Glutamatergic neuron (in vitro differentiated cells): ENCODE measurements at regions not wholly inside any gene's neighbourhood (a gene's known extent, or its start where the extent isn't known, plus 50 kb on each side); places are given as distances from the start of the nearest gene placed in this dataset.

Source experiments
- DNase-seq: peaks from one replicate; pipeline ENCODE4 v3.0.0; 2022
- H3K27ac Mint-ChIP-seq: one replicate; pipeline ENCODE4 v1.8.0; 2020; ENCODE audit warnings: mild to moderate bottlenecking, mixed read lengths, inconsistent platforms; ENCODE audit not compliant: unreplicated experiment
- H3K27me3 Mint-ChIP-seq: one replicate; pipeline ENCODE4 v1.8.0; 2020; ENCODE audit warnings: mild to moderate bottlenecking, moderate library complexity, mixed read lengths, inconsistent platforms; ENCODE audit not compliant: unreplicated experiment
- H3K36me3 Mint-ChIP-seq: one replicate; pipeline ENCODE4 v1.8.0; 2020; ENCODE audit warnings: mild to moderate bottlenecking, mixed read lengths, inconsistent platforms; ENCODE audit not compliant: unreplicated experiment
- H3K4me1 Mint-ChIP-seq: one replicate; pipeline ENCODE4 v1.8.0; 2020; ENCODE audit warnings: mild to moderate bottlenecking, low read depth, mixed read lengths, inconsistent platforms; ENCODE audit not compliant: unreplicated experiment
- H3K4me3 Mint-ChIP-seq: one replicate; pipeline ENCODE4 v1.8.0; 2020; ENCODE audit warnings: mild to moderate bottlenecking, mixed read lengths, inconsistent platforms; ENCODE audit not compliant: unreplicated experiment
- H3K9me3 Mint-ChIP-seq: one replicate; pipeline ENCODE4 v1.8.0; 2020; ENCODE audit warnings: mild to moderate bottlenecking, moderate library complexity, mixed read lengths, inconsistent platforms; ENCODE audit not compliant: unreplicated experiment
- TF ChIP-seq, protein P1 (sequence below): fragments of 200-600 bp; sonication (generic); IDR thresholded peaks from one replicate; pipeline ENCODE4 v1.5.0; 2021; ENCODE audit not compliant: partially characterized antibody, unreplicated experiment

DNA sequence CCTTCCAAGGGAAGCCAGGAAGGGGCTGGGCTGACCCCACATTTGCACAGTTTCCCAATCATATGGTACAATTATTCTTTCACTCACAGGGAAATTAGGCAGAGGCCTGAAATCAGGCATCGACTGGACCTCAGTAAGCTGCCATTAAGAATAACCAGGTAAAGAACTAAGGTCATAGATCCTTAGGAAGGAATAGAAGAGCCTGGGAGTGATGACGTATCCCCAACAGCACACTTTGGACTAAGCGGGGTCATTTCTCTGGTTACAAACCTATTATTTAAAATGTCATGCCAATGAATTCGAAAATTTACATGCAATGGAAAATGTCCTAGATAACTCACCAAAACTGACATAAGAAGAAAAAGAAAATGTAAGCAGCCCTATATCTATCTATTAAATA is 118.2 kb downstream of the BRD1 start:
- H3K9me3 Mint-ChIP-seq: peaks cover 15% of the 10 kb centered on the region
- no peaks in the 10 kb centered on the region for H3K4me1 Mint-ChIP-seq
- no peak overlapping the region for H3K27ac Mint-ChIP-seq
- DNase-seq: no peak
- H3K4me3 Mint-ChIP-seq: no peak overlapping the region
- peaks cover 3% of the 10 kb centered on the region for H3K27me3 Mint-ChIP-seq
- TF ChIP-seq, protein P1, sequence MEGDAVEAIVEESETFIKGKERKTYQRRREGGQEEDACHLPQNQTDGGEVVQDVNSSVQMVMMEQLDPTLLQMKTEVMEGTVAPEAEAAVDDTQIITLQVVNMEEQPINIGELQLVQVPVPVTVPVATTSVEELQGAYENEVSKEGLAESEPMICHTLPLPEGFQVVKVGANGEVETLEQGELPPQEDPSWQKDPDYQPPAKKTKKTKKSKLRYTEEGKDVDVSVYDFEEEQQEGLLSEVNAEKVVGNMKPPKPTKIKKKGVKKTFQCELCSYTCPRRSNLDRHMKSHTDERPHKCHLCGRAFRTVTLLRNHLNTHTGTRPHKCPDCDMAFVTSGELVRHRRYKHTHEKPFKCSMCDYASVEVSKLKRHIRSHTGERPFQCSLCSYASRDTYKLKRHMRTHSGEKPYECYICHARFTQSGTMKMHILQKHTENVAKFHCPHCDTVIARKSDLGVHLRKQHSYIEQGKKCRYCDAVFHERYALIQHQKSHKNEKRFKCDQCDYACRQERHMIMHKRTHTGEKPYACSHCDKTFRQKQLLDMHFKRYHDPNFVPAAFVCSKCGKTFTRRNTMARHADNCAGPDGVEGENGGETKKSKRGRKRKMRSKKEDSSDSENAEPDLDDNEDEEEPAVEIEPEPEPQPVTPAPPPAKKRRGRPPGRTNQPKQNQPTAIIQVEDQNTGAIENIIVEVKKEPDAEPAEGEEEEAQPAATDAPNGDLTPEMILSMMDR: no peak
- no peaks in the 10 kb centered on the region for H3K36me3 Mint-ChIP-seq

DNA sequence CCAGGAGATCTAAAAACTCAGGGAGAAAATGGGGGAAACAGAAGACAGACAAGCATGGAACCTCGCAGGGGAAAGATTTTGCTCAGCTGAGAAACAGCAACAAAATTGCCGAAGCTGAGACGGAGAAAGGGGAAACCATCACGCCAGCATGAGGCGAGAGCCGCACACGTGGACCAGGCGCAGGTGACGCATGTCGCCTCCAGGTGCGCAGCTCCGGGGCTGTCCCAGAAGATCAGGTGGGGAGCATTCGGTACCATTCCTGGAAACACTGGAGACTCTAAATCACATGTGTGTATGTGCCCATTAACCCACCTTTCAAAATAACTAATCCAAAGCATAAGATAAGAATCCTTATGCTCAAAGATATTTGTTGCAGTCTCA is 121.7 kb downstream of the BRD1 start:
- DNase-seq: no peak
- H3K9me3 Mint-ChIP-seq: peaks cover 12% of the 10 kb centered on the region
- no peak overlapping the region for H3K27ac Mint-ChIP-seq
- TF ChIP-seq, protein P1: no peak
- H3K4me3 Mint-ChIP-seq: no peak overlapping the region
- no peaks in the 10 kb centered on the region for H3K27me3 Mint-ChIP-seq
- H3K36me3 Mint-ChIP-seq: peaks cover 5% of the 10 kb centered on the region
- no peaks in the 10 kb centered on the region for H3K4me1 Mint-ChIP-seq

DNA sequence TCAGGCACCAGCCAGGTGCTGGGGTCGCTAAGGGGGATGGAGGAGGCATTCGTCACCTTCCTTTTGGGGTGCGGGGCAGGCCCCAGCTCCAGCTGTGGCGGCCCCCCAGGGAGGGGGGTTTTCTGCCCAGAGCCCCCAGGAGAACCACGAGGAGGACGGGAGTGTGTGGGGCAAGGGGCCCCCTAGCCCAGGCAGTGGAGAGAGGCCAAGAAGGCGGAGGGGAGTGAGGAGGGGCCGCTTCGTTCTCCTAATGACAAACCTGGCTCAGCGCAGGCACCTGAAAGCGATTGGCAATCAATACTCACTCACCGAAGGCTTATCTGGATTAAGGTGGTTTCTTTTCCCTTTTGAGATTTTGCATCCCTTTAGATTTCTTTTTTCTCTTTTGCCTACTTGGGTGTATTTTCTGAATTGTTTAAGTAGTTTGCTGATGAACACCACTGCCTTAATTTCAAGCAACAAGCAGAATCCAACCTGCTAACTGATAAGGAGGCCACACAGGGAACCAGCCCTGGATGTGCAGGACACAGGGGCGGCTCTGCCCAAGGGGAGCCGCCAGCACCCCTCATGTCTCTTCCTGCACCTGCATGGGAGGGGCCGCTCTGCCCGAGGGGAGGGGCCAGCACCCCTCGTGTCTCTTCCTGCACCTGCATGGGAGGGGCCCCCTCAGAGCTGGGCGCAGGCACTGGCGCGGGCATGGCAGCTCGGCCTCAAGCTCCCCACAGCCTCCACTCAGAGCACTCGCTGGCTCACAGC is 122.3 kb downstream of the BRD1 start:
- no peak for DNase-seq

DNA sequence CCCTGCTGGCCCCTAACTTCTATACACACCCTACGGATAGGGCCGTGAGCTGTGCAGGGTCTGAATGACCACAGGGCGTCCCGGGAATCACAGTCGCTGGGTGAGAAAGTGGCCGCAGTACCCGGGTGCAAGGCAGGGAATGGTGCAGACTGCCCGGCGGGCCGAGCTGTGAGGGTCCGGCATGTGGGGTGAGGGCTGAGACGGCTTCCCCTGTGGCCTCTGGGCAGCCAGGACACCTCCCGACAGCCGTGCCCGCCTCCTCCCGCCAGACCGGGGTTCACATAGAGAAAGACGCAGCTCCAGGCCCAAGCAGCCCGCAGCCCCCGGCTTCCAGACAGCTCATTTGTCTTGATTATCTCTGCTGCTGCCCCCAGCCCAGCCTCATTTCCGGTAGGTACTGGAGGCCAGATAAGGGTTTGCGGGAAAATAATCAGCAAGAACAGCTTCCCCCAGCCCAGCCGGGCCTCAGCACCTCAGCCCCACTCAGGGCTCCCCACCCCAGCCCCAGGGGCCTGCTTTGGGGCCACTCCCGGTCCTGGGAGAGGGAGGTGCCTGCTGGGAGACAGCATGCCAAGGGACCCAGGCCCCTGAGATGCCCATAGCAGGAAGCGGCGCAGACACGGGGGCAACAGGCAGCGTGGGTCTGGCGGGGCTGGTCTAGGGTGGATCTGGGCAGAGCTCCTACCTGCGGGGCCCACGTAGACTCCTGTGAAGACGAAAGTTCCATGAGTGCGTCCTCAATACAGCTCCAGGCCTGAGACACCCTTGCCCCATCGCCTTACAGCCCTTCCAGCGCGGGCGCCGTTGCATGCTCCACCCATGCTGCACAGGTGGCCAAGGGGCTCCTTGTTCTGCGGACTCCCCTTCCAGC is 123.1 kb downstream of the BRD1 start:
- Mint-ChIP-seq H3K4me1 (no peaks in the 10 kb centered on the region), H3K36me3 (peaks cover 13% of the 10 kb centered on the region), H3K27me3 (no peaks in the 10 kb centered on the region), H3K9me3 (peaks cover 18% of the 10 kb centered on the region), H3K4me3 (no peak overlapping the region), H3K27ac (no peak overlapping the region)
- TF ChIP-seq, protein P1: no peak
- no peak for DNase-seq

More for the DNA sequence above, 122.3 kb downstream of the BRD1 start:
- H3K9me3 Mint-ChIP-seq: peaks cover 16% of the 10 kb centered on the region
- H3K27me3 Mint-ChIP-seq: no peaks in the 10 kb centered on the region
- no peak overlapping the region for H3K4me3 Mint-ChIP-seq
- no peak overlapping the region for H3K27ac Mint-ChIP-seq
- peaks cover 11% of the 10 kb centered on the region for H3K36me3 Mint-ChIP-seq
- H3K4me1 Mint-ChIP-seq: no peaks in the 10 kb centered on the region
- TF ChIP-seq, protein P1: no peak

DNA sequence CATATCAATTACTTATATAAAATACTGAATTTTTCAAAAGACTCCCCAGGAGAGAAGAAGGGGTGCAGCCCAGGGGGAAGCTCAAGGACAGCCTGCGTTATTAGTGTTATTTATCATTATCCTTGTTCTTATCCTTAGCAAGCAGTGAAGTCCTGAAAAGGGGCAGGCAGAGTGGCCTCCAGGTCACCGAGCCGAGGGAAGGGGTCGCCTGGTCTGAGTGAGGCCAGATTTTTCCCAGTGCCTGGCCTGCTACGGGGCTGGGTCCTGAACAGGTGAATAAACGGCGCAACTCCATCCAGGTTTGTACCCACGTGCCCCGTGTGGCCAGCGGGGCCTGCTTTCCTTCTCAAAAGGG is 123.7 kb downstream of the BRD1 start:
- Mint-ChIP-seq H3K4me3 (no peak overlapping the region), H3K4me1 (no peaks in the 10 kb centered on the region), H3K27ac (no peak overlapping the region), H3K27me3 (no peaks in the 10 kb centered on the region), H3K36me3 (peaks cover 13% of the 10 kb centered on the region), H3K9me3 (peaks cover 18% of the 10 kb centered on the region)
- no peak for DNase-seq
- TF ChIP-seq, protein P1: no peak
